HTR-8/SVneo (cell line): ENCODE measurements at regions not wholly inside any gene's neighbourhood (a gene's known extent, or its start where the extent isn't known, plus 50 kb on each side); places are given as distances from the start of the nearest gene placed in this dataset.

ENCODE experiments used
- DNase-seq: peaks from one replicate; pipeline ENCODE4 v3.0.0; 2011; ENCODE audit warnings: low spot score, mixed read lengths; ENCODE audit not compliant: insufficient read length
- FAIRE-seq: peaks from 2 replicates; lab custom pipeline; 2011; peaks lifted over from hg19 to GRCh38; lab: Jason Lieb, UNC

DNA sequence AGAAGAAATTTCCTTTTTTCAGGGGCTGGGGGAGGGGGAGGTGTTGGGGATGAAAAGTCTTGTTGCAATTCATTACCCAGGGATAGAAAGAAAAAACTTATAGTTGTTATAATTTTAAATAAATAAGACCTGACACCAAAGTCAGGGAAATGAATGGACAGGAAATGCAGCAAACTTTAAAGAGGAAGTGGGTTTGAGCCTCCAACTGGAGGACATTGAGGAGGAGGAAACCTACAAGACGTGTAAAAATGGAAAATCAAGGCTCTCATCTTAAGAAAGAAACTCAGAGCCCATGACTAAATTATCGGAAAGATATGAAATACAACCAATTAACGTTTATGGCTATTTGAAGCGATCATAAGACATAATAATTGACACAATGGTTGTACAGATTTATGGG lies 54.4 kb downstream of the NIBAN1 start:
- DNase-seq (no peak), FAIRE-seq (no peak)

DNA sequence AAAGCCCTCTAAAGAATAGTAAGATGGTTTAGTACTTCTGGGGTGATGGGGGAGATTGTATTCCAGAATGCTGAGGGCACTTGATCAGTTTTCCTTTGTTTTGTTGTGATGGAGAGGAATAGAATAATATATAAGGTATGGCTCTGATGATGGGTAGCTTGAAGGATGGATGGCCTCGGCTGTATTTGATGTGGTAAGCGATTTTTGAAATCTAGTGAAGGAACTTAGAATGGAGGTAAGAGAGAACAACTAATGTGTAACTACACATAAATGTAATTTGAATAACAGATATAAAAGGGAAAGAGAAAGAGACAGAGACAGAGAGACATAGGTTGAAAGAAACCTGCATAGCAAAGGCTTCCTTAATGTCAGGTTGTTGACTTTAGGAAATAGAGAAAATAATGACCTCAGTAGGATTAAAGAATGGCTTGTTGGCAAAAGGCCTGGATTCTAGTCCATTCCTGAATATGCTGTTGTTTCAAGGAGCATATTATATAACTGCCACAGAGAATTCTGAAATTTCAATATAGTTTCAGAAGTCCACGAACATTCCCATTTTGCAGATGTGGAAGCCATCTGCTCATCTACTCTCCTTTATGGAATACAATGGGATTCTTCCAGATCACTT lies 58.7 kb downstream of the NIBAN1 start:
- FAIRE-seq = no peak

DNA sequence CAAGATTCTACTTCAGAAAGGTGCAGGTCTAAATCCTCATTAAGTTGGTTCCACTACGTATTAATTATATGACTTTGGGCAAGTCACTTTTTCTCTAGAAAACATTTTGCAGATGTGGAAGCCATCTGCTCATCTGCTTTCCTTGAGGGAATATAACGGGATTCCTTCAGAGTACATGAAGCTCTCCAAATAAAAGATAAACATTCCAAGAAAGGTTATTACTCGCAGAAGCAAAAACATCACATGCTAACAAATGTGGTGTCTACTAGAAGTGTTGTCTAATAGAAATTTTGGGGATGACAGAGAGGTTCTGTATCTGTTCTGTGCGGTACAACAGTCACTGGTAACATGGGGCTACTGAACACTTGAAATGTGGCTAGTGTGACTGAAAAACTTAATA lies 60.2 kb downstream of the NIBAN1 start:
- DNase-seq = no peak
- no peak for FAIRE-seq

More for the DNA sequence above, 58.7 kb downstream of the NIBAN1 start:
- DNase-seq = no peak

- FAIRE-seq = no peak
- no peak for DNase-seq
Measured at GRCh38 chr1:184912392-184912791, 61.9 kb downstream of the NIBAN1 start.

GRCh38 chr1:184911830-184912229 lies 62.5 kb downstream of the NIBAN1 start:
- FAIRE-seq (no peak), DNase-seq (no peak)

DNA sequence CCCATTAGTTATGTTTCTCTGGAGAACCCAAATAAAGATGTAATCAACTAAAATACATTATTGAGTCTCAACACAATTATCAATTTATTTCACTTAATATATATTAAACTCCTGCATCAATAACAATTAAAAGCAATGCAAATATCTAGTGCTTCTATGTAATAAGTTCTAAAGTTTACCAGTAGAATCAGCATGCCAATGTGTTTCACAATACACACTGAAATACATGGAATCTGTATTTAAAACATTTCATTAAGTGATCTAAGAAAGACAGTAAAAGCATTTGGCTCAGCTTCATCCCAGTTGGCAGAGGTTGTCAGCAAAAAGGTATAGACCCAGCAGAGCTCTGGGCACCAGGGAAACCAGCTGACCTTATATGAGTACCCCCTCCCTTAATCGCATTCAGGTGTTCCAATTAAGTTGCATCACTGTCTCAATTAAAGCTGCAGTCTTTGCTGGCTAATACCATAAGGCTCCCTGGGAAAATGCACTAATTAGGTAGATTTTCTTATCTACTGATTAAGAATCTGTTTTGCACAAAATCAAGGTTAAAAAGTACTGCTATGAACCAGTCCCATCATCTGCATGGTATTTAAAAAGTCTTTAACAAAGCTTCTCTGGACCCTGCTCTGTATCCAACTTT lies 63.1 kb downstream of the NIBAN1 start:
- FAIRE-seq = no peak

DNA sequence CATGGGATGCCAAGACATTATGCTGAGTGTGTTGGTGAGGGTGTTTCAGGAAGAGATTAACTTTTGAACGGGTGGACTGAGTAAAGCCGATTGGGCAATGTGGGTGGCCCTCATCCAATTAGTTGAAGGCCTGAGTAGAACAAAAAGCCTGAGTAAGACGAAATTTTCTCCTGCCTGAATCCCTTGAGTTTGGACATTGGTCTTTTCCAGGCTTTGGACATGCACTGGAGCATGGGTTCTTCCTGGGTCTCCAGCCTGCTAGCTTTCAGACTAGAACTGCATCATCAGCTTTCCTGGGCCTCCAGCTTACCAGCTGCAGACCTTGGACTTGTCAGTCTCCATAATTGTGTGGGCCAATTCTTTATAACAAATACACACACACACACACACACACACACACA lies 63.6 kb downstream of the NIBAN1 start:
- DNase-seq = no peak
- FAIRE-seq = no peak

More for the DNA sequence above, 63.1 kb downstream of the NIBAN1 start:
- DNase-seq = no peak

DNA sequence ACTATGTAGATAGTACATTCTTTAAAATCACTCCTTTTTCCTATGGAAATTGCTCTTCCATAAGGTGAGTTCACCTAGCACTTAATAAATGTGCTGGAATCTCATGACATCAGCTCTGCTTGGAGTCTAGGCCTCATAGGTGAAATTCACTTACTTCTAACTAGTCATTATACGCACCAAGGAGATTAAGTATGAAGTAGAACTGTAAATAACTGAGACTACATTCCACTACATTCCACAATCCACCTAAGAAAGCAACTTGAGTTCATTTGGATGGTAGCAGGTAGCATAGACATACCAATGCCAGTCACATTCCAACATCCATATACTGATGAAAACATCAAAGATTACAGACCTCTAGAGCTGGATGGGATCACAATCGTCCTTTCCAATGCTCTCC lies 64.3 kb downstream of the NIBAN1 start:
- FAIRE-seq (no peak), DNase-seq (no peak)

- FAIRE-seq = no peak
- DNase-seq = no peak
Measured at GRCh38 chr1:184909019-184909418, 65.3 kb downstream of the NIBAN1 start.

- FAIRE-seq (no peak), DNase-seq (no peak)
Measured at GRCh38 chr1:184908506-184908905, 65.8 kb downstream of the NIBAN1 start.

DNA sequence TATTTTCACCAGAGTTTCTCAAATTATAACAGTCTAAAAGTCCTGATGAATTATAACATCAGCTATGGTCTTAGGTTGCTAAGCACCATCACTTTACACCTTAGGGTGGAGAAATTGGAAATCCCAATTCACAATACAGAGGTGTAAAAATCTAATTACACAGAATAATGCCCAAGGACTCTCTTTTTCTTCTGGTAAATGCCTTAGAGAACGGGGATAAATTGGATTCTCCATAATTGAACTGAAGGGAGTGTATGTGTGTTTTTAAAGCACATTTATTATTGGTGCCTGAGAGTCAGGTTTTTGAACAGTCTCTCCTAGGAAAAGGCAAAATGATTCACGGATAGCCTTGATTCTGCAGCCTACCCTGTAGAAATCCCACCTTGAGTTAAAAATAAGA lies 66.8 kb downstream of the NIBAN1 start:
- no peak for FAIRE-seq
- no peak for DNase-seq

DNA sequence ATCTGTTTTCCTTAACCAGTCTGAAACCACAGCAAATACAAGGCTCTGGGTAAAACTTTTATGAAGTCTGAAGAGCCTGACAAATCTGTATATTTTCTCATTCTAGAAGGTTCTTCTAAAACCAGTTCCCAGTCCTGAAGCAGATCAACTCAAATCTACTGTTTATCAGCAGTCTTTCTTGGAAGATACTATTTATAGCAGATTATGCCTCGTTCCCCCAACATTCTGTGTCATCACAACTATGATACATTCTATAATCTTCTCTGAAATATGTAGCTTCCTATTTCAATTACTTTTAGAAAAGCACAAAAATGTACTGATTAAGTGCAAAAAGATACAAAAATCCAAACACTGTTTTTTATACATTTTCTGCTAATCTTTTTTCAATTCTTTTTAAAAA lies 67.5 kb downstream of the NIBAN1 start:
- DNase-seq = no peak
- no peak for FAIRE-seq

DNA sequence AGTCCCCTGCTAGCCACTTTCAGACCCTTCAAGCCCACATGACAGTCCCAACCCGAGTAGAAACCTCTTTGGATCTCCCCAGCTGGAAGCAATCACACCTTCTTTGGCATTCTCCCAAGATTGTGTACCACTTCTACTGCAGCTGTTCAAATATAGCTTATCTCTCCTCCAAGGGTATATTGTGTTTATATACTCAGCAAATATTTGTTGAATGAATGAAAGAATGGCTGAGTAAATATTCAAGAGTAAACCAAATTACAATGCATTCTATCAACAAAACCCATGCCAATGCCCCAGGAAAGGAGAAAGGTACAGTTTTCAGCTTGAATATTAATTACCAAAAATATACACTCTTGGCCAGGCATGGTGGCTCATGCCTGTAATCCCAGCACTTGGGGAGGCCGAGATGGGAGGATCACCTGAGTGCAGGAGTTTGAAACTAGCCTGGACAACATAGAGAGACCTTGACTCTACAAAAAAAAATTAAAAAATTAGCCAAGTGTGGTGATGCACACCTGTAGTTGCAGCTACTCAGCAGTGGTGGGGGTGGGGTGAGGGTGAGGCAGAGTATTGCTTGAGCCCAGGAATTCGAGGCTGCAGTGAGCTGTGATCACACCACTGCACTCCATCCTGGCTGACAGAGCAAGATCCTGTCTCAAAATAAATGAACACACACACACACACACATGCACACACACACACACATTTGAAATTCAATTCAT lies 68.5 kb downstream of the NIBAN1 start:
- no peak for DNase-seq
- FAIRE-seq = no peak

GRCh38 chr1:184903111-184903692 lies 71.1 kb downstream of the NIBAN1 start:
- DNase-seq = no peak
- FAIRE-seq = no peak

DNA sequence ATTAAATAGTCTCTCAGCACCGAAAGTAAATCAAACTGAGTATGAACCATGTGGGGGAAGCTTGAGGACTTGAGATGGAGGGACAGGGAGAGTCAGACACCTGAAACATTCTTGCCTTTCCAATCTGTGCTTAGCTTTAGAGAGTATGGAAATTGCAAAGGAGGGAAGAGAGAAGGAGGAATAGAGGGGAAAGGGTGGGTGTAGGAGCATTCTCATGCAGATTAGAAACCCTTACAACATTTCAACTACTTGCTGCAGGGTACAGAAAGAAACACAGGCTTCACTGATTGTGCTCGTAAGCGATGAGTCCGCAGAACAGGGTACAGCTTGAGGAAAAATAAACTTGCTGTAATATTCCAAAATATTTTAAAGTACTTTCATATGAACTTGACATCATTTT lies 73.8 kb downstream of the NIBAN1 start:
- no peak for FAIRE-seq
- no peak for DNase-seq

DNA sequence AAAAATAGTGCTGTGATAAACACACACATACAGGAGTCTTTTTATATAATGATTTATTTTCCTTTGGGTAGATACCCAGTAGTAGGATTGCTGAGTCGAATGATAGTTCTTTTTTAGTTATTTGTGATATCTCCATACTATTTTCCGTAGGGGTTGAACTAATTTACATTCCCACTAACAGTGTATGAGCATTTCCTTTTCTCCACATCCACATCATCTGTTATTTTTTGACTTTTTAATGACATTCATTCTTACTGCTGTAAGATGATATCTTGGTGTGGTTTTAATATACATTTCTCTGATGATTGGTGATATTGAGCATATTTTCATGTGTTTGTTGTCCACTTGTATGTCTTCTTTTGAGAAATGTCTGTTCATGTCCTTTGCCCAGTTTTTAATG lies 78.3 kb downstream of the NIBAN1 start:
- FAIRE-seq = no peak
- DNase-seq = no peak

DNA sequence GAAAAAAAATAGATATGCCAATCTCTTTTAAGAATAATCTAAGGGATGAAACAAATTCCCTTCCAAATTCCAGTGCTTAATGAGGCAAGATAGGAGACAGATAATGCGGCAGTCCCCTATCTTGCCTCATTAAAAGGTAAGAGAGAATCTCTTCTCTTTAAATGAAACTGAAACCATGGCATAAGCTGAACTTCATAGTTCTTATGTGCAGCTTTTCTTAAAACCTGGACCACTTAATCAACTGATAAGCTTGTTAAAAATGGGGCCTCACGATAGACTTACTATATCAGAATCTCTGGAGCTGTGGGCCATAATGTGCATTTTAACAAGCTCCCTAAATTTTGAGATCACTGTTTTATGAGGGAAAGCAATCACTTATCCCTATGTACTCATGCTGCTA lies 79.2 kb downstream of the NIBAN1 start:
- FAIRE-seq (no peak), DNase-seq (no peak)

DNA sequence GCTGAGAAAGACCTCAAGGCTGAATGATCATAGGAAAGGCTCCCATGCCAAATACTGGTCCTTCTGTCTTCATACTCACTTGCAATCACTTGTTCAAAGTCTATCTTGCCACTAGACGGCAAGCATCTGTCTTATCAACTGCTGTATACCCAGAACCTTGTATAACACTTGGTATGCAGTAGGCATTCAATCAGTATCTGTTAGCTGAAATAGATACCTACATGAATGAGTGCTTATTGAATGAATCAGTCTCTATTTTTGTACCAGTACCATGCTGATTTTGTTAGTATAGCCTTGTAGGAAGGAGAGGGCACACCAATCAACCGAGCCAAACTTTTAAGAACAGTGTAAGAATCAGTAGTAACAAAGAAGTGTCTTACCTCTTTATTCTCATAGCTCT lies 80.6 kb downstream of the NIBAN1 start:
- FAIRE-seq = no peak
- DNase-seq = no peak

DNA sequence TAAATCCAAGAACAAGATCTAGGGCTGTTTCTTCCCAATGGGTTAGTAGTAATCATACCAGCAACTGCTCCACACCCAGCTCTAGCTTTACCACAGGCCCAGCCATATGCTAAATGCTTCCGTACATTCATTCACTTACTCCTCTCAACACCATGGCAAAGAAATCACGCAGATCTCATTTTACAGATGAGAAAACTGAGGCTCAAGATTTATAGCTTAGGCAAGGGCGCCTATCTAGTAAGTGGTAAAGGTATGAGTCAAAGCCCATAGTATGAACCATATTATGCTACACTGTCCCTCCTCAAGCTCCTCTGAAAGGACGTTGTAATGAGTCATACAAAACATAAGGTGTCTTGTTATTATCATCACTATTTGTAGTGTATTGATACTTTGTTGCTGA lies 82.2 kb downstream of the NIBAN1 start:
- FAIRE-seq = no peak
- DNase-seq = no peak

DNA sequence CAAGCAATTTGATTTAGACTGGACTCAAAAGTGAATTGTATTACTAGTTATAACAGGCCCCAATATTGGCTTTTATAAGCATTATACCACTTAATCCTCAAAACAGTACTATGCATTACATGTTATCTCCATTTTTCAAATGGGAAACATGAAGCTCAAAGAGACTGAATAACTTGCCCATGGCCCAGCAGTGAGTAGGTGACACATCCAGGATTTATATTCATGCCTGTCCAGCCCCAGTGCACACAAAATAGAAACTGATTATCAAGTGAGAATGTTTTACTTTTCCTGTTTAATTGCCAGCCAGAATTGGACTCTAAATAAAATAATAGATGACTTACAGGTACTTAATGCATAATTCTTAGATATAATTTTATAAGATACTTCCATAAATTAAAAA lies 82.9 kb downstream of the NIBAN1 start:
- no peak for FAIRE-seq
- DNase-seq = no peak

DNA sequence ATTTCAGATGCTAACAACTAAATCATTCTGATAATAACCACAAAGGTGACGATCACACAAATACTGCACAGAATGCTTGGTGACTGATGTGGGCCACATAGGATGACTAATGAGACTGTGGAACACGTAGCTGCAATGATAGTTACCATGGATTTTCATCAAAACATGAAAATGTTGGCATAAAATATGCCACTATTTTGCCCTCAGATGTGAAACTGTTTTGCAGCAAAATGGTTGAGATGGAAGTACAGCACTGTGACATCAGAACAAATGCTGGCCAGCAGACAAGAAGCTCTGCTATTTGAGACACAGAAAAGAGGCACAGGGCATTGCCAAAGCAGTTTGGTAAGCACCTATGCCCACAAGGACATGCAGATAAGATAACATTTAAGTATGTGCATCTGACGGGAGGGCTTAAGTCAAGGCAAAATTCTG lies 83.8 kb downstream of the NIBAN1 start:
- FAIRE-seq (peak; percentile 80), DNase-seq (no peak)
